ENCODE measurements at regions not wholly inside any gene's neighbourhood (a gene's known extent, or its start where the extent isn't known, plus 50 kb on each side); places are given as distances from the start of the nearest gene placed in this dataset.

DNA sequence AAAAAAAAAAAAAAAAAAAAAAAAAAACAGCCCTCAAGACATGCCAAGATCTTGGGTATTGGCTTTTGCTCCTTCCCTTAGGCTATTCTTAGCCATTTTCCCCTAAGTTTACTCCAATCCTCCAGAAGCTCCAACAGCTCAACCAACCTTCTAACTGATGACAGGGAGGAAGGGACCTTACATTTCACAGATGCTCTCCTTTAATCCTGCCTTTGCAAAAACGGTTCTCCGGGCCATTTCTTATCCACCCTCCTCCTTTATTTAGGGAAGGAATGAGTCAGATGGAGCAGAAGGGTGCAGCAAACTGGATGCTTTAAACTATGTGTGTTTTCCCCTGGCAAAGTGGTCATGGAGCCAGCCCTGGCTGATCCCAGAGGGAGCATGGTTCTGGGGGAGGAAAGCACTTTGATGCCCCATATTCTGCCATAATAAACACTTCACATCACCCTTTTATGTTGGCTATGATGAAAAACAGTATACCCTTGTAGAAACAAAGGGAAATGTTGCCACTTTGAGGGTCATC is 369.4 kb upstream of the DMAC1 start:
- TF ChIP-seq, protein P1, sequence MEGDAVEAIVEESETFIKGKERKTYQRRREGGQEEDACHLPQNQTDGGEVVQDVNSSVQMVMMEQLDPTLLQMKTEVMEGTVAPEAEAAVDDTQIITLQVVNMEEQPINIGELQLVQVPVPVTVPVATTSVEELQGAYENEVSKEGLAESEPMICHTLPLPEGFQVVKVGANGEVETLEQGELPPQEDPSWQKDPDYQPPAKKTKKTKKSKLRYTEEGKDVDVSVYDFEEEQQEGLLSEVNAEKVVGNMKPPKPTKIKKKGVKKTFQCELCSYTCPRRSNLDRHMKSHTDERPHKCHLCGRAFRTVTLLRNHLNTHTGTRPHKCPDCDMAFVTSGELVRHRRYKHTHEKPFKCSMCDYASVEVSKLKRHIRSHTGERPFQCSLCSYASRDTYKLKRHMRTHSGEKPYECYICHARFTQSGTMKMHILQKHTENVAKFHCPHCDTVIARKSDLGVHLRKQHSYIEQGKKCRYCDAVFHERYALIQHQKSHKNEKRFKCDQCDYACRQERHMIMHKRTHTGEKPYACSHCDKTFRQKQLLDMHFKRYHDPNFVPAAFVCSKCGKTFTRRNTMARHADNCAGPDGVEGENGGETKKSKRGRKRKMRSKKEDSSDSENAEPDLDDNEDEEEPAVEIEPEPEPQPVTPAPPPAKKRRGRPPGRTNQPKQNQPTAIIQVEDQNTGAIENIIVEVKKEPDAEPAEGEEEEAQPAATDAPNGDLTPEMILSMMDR (conservative IDR thresholded peaks at IDR 0.05; ENCODE audit: low read depth, low read length) = no peak
- no peak overlapping the region for H3K4me3 ChIP-seq (ENCODE audit: low read length)
- DNase-seq (ENCODE audit: low read depth) = no peak

DNA sequence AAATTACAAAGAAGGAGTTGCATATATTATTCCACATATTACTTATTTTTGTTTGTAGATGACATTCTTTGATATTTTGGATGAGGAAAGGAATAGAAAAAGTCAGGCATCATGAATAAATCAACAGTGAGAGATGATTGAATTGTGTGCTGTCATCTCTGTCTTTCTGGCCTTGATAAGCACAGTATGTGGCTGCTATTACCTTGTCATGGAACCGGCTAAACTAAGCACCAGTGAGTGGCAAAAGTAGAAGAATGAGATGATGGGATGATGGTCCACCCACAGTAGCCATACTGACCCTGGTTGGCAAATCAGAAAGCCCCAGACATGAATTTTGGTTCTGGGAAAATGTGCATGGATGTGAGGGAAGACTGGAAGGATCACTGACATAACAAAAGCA is 361.2 kb upstream of the DMAC1 start:
- TF ChIP-seq, protein P1 (conservative IDR thresholded peaks at IDR 0.05; ENCODE audit: low read depth, low read length) = no peak
- no peak overlapping the region for H3K4me3 ChIP-seq (ENCODE audit: low read length)

DNA sequence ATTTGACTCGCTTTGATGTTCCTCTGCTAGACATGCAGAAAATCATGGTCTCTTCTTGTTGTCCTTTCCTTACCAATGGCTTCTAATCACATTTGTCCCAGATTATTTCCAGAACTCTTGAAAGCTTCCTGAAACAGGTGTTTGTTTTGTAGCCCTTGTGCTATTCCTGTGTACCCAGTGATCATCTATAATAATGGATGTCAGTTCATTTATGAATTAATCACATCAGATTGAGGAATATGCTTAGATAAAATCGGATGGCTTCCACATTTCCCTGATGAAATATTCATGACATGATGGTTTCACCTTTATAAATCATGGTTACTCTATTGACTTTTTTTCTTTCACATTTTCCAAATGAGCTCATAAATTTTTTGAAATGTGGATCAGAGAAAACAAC is 359.0 kb upstream of the DMAC1 start:
- no peak for DNase-seq (ENCODE audit: low read depth)
- no peak overlapping the region for H3K4me3 ChIP-seq (ENCODE audit: low read length)
- TF ChIP-seq, protein P1 (conservative IDR thresholded peaks at IDR 0.05; ENCODE audit: low read depth, low read length) = no peak

More for the DNA sequence above, 361.2 kb upstream of the DMAC1 start:
- no peak for DNase-seq (ENCODE audit: low read depth)

DNA sequence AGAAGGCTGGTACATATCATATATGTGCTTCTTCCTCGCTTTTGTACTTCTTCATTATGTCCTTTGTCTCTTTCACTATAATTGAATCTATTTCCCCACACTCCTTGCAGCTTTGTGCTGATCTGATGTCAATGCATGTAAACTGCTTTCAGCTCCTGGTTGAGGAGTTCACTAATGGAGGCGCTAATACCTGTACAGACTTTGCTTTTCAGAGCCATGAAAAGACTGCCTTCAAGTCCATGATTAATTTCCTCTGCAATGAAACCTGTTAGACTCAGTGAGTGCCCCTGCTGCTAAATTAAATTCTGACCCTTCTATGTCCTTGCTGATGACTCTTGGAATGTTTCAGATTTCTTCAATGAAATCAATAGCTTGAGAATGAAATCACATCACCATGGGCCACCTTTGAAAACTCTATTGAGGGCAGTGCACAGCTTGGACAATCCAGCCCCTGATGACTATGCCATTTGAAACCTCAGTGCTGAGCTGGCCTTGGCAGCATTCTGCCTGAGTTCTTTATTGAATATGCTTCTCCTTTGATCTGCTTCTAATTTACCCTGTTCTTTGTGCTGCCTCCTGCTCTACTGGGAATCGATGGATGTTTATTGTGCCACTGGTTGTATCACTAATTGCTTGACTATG is 358.2 kb upstream of the DMAC1 start:
- no peak for DNase-seq (ENCODE audit: low read depth)
- TF ChIP-seq, protein P1 (conservative IDR thresholded peaks at IDR 0.05; ENCODE audit: low read depth, low read length) = no peak
- H3K4me3 ChIP-seq (ENCODE audit: low read length) = no peak overlapping the region

DNA sequence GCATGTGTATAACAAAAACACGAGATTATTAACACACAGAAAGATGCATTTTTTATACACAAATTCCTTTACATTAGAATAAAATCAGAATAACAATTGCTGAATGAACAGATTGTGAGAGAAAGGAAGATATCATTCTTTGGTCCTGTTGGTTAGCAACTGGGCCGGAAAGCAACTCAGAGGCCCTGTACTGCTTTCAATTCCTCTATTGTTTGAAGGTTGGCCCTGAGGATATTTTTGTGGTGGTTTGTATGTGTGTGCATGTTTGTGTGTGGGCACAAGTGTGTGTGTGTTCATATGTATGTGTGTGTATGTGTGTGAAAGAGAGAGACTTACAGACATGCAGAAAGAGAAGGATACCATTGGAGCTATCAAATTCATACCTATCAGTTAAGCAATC is 356.8 kb upstream of the DMAC1 start:
- no peak for DNase-seq (ENCODE audit: low read depth)
- TF ChIP-seq, protein P1 (conservative IDR thresholded peaks at IDR 0.05; ENCODE audit: low read depth, low read length) = no peak
- H3K4me3 ChIP-seq (ENCODE audit: low read length) = no peak overlapping the region

DNA sequence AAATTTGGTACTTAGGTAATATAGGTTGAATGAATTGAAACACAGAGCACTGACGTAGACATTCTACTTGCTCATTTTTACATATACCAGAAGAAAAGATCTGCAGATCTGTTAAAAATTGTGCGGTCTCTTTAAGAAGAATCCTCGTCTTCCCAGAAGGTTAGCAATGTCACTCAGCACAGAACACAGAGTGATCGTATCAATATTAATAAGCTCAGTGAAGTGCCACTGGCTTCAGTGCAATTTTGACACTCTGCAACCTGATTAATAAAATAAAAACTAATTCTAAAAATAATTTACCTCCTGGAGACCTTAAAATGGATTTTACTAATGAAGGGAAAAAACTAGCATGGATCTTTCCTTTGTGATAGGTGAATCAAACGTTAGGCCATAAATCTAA is 356.1 kb upstream of the DMAC1 start:
- TF ChIP-seq, protein P1 (conservative IDR thresholded peaks at IDR 0.05; ENCODE audit: low read depth, low read length) = no peak
- no peak overlapping the region for H3K4me3 ChIP-seq (ENCODE audit: low read length)
- DNase-seq (ENCODE audit: low read depth) = no peak

DNA sequence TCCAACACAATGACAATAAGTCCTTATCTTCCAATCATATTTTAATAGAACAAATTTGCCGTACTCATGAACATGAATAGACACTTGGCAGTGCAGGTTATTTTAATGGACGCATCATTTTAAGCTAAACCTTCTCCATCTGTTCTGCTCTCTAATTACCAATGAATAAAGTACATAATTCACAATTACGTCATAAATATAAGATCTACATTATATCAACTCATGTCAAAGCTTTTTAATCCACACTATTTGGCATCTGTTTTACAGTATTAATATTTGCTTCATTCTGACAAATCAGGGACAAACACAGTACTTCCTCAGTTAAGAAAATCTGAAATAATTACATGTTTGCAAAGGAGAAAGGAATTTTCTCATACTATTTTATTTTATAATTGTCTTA is 344.1 kb upstream of the DMAC1 start:
- TF ChIP-seq, protein P1 (conservative IDR thresholded peaks at IDR 0.05; ENCODE audit: low read depth, low read length) = no peak
- no peak for DNase-seq (ENCODE audit: low read depth)
- H3K4me3 ChIP-seq (ENCODE audit: low read length) = no peak overlapping the region

Data from retinal pigment epithelial cell (primary cell).